Kasumi-1 (cell line): ENCODE measurements at regions not wholly inside any gene's neighbourhood (a gene's known extent, or its start where the extent isn't known, plus 50 kb on each side); places are given as distances from the start of the nearest gene placed in this dataset.
"Not testable (repeated sequence)": the region's sequence is repeated elsewhere in the genome, so short reads cannot be mapped to it uniquely, and the experiment has no call there.

Experiments used
- DNase-seq, 2 experiments: peaks; one replicate each; lab custom pipeline; 2025; lab: John Stamatoyannopoulos, UW

DNA sequence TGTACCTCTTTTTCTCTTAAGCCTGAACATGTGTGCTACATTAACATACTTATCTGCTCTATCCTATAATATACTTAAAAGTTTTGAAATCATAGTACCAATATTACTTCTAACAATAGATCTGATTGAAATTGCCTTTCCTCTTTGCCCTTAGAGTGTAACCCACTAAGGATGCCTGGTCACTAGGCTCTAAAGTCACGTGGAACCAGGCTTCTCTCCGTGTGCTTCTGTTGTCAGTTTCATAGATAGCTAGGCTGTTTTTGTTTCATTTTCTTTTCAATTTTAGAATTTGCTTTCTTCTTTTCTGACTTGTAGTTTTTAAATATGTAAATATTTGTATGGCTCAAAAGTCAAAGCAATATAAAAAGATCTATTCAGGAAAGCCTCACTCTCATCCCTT, 100.5 kb upstream of the PZP start:
- not testable (repeated sequence) for DNase-seq

DNA sequence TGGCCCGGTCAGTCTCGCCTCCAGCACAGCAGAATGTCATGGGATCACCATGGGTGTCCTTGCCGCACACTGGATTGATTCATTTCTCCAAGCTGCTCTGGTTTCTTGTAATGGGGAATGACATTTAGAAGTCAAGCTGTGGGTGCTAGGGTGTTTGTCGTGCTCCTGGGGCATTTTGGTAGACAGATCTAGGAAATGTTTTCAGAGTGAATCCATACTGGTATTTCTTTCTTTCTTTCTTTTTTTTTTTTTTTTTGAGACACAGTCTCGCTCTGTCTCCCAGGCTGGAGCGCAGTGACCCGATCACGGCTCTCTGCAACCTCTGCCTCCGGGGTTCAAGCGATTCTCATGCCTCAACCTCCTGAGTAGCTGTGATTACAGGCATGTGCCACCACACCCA, 100.0 kb upstream of the PZP start:
- not testable (repeated sequence) for DNase-seq

DNA sequence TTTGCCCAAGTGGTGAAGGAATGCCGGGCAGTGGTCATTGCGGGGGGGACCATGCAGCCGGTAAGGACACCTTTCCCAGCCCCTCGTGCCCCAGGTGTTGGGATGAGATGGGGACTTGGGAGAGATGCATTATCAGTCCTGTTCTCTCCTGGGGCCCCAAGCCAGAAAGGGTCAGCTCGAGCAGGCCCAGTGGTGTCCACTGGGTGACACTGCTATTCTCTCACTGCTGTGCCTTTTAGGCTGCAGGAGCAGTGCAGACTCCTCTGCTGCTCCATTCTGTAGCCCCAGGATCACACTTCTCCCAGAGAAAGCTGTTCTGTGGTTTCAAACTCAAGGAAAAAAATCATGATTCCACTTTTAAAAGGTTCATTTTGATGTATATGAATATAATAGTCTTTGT, 99.1 kb upstream of the PZP start:
- DNase-seq: not testable (repeated sequence)

DNA sequence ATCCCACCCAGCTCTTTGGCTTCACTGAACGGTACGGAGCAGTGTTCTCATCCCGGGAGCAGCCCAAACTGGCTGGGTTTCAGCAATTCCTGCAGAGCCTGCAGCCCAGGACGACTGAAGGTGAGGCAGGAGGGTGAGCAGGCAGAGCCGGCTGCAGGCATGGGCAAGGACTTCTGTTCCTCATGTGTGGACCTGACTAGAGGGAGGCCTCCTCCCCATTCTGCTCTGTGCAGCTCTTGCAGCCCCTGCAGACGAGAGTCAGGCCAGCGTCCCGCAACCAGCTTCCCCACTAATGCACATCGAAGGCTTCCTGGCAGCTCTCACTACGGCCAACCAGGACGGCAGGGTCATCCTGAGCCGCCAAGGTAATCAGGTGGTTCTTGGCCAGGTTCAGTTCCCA, 97.8 kb upstream of the PZP start:
- DNase-seq: not testable (repeated sequence)

DNA sequence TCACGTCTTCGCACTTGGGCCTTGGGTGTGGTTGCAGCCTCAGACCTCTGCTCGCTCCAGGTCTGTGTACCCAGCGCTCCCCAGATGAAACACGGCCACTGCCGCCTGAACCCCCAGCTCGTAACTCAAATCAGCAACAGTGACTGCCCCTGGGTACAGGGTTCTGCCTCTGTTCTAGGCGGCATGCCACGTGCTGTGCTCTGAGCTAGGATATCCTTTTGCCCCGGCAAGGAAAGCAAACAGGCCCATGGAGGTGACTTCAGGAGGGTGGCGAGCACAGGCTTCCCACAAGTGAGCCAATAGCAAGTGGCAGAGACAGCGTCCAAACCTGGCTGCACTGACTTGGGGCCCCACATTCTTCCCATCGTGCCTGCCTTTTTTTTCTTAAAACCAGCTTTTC, 96.3 kb upstream of the PZP start:
- DNase-seq: not testable (repeated sequence)

DNA sequence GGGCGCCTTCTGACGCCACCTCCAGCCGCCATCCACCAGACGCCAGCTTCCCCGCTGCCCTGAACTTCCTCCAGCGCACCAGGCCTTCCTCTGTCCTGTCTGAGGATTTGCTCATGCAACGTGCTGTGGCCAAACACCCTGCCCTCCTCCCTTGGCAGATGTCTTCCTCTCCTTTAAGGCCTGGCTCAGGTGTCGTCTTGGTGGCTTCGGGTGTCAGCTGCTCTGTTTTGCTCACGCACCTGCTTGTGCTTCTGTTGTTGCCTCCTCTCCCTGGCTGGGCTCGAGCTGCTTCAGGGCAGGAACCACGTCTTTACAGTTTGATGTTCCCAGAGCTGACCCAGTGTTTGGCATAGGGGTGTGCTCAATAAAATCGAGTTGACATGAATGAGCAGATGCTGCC, 87.7 kb upstream of the PZP start:
- DNase-seq: not testable (repeated sequence)

DNA sequence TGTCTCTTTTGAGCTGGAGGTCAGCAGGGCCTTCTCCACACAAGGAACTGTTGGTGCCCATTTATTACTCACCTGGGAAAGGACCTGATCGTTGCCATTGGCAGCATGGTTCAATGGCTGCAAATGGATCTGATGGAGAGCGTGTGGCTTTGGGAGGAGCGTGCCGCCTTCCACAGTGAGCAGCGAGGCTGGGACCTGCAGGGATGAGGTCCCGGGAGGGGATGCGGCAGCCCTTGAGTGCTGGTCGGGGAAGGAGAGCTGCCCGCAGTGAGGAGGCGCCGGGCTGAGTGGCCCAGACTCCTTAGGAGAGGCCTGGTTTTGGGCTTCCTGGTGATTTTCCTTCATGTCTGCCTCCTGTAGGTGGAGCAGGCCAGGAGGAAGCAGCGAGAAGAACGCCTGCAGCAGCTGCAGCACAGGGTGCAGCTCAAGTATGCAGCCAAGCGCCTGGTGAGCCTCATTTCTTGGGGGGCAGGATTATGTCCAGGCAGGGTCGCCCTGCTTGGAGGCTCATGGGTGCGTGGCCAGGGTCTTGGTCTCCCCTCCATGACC, 86.0 kb upstream of the PZP start:
- DNase-seq: not testable (repeated sequence)

DNA sequence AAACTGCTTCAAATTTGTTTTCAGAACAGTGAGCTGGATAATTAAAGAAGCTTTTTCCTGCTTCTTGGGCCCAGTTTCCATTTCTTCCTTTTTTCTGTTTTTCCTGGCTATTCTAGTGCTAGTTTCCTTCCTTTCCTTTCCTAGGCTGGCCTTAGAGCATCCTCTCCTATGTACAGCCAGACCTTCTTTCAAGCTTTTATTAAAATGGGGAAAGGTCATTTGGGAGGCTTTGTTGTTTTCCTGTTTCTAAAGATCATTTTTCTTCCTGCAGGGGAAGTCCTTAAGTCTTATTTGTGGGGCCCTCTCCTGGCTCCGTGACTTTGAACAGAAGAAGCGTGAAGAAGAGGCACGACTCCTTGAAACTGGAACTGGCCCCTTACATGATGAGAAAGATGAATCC, 85.2 kb upstream of the PZP start:
- not testable (repeated sequence) for DNase-seq

DNA sequence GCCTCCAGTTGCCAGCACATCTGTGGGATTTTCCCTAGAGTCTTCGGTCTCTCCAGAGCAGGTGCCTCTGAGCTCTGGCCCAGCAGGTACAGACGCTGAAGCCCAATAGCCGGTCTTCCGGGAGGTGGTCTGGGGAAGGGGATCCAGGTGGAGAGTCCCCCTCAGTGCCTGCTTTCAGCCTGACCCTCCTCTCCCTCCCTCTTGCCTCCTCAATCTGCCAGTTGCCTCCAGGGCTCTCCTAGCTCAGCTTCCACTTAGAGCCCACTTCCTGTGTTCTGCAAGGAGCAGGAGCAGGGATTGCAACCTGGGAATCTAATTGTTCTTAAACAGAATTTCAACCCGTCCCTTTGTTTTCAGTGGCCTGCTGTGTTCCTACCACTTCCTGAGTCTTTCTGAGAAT, 81.8 kb upstream of the PZP start:
- DNase-seq: not testable (repeated sequence)

DNA sequence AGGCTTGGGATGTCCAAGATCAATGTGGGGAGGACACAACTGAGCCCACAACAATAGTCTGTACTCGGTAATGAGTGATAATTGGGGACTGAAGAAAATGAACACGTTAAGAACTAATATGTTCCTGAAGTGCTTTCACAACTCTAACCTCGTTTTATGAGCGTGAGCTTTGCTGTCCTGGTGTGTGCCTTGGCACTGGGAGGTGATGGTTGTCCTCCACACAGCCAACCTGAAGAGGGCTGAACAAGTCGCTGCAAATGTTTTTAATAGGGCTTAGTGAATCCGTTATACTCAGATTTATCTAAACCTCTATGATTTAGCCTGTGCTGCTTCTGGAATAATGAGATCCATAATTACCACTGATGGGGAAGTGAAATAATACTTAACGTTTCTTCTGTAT, 76.5 kb upstream of the PZP start:
- DNase-seq: not testable (repeated sequence)

DNA sequence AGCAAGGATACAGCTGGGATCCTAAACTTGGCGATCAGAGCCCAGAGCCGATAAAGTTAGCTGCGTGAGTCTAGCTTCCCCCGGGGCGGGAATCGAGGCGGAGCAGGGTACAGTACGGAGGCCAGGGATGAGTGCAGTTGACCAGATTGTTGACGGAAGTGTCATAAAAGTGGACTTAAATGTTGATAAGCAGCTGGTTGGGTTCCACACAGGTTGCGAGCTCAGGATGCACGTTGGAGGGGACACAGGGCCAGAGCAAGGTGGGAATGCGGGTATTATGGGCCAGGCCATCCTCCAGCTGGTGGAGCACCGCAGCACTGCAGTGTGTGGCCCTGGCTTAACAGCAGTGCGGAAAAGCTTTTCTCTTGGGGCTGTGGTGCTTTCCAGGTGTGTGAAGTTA, 76.0 kb upstream of the PZP start:
- DNase-seq: not testable (repeated sequence)

DNA sequence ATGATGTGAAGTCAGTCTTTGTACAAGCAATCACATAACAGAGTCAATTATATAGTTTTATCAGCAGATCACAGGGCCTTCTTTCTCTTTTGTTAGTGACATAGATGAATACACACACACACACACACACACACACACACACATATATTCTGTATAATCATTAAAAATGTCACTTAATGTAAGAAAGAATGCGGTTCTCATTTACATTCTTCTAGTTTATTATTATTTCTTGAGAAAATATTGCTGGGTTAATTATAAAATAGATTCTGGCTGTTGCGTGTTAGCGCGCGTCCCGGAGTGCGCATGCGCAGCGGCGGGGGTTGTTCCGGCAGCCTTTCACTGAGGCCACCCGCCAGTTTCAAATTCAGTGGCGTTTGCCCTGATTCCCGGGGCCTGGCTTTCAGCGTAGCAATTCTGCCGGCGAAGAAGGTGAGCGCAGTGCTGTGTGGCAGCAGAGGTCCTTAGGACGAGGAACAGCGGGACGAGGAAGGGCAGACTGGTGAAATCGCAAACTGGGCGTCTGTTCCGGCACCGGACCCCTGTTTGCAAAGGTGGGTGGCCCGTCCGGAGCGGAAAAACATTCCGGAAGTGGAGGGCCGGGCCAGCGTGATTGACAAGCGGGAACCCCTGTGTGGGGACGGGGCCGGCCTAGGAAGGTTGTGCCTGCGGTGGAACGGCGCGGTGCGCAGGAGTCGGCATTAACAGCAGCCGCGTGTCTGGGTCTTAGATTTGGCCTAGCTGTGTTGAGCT, 75.3 kb upstream of the PZP start:
- peak; percentile 39 to 56 for DNase-seq

DNA sequence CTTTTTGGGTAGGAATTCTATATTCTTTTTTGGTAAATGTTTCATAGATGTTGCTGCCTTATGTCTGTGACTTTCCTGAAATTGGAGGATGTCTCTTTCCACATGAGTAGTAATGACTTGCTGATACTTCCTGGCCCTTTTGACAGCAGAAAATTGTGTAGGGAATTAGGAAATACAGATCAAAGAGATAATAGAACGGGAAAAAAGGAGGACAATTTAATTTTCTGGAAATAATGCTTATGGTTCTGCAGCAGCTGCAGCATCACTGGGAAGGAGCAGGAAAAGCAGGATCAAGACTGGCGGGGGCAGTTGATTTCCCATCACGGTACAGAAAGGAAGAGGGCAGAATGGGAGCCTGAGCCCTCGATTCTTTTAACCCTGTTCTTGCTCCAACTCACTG, 68.8 kb upstream of the PZP start:
- DNase-seq: no peak

DNA sequence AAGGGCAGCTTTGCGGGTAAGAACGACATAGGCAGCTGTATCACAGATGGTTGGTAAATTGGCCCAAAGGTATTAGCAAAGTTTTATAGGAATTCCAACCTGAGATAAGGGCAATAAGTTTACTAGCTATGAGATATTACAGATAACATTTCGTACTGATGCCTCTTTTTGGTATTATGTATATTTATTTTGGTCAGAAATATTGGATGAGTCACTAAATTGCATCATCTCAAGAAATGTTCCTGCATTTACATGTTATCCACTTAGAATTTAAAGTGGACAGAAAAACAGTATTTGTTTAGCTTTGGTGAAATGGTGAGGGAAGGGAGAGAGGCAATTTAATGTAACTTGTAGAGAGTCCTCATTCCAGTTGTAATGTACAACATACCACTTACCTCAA, 65.1 kb upstream of the PZP start:
- DNase-seq: no peak

DNA sequence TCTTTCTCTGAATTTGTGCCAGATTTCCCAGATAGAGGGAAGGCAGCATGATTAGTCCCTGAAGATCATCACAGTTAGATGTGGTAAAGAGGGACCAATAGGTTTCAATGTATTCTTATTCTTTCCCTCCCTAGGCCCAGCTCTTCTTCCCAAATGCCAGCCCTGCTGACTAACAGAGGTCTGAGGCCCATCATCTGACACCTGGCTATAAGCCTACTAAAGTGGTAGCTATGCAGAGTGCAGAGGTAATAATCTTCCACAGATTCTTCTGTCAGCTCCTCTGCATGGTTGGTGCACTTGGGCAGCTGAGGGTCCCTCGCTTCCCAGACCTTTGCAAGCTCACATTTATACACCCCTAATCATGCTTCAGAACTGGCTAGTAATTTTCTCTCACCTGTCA, 63.7 kb upstream of the PZP start:
- DNase-seq: no peak

DNA sequence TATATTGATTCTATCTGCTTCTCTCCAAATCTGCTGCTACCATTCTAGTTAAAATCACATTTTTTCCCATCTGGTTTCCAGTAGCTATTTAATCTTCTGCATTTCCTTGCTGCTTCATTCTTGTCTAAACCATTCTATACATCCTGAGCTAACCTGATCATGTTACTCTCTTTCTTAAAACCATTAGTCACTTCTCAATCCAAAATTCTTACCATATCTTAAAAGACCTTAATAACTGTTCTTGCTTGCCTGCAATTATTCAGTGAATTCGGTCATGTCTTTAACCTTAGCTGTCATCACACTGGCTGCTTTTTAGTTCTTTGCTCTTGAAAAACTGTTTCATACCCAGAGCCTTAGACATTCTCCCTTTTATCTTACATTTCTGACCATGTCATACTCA, 56.4 kb upstream of the PZP start:
- no peak for DNase-seq

DNA sequence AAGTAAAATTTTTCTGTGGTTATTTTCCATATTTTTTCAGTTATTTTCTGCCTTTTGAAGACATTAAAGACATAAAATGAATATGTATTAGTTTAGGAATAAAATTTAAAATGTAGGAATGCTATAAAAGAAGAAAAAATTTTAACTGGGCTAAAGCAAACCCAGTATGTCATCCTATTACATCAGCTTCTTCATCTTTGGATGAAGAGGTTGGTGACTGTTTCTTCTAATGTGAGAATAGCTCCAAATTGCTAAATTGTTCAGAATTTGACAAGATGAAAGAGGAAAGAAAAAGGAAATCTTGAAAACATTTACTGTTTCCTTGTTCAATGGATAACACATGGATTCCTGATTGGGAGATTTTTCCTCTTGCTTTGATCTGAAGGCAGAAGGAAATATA, 52.7 kb upstream of the PZP start:
- no peak for DNase-seq

DNA sequence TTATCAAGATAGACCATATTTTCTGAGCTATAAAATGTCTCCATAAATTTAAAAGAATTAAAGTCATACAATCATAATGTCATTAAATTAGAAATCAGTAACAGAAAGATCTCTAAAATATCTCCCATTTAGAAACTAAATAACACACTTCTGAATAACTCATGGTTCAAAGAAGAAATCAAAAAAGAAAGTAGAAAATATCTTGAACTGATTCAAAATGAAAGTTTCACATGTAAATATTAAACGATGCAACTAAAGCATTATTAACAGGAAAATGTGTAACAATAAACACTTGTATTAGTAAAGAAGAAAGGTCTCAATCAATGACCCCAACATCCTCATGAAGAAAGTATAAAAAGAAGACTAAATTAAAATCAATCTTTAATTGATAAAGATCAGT, 50.5 kb upstream of the PZP start:
- DNase-seq: no peak
